ENCODE measurements at regions not wholly inside any gene's neighbourhood (a gene's known extent, or its start where the extent isn't known, plus 50 kb on each side); places are given as distances from the start of the nearest gene placed in this dataset.
"Not testable (repeated sequence)": the region's sequence is repeated elsewhere in the genome, so short reads cannot be mapped to it uniquely, and the experiment has no call there.

DNA sequence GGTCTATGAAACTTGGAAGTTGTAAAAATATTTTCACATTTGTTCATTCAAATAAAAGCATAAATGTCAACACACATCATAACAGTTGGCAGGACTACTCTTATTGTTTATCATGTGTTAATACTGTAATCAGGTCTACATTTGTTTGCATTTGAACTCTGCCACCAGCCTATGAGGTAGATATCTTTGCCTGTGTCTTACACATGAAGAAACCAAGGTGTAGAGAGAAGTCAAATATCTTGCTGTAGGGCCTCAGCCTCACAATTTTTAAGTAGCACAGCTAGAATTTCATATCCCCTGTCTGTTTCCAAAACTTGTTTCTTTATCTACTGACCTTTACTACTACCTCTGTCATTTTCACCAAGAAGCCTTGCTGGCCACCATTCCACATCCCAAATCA, 161.9 kb downstream of the ZIC4 start:
- no peak overlapping the region for H3K27ac ChIP-seq
- DNase-seq (no peak), ATAC-seq (no peak)
- H3K36me3 ChIP-seq (ENCODE audit: insufficient read depth in 1 of 2, low read depth in 1 of 2), result no peaks in the 10 kb centered on the region
- intact Hi-C loops (cut with DNase I), result no loop called here
- H3K9me3 ChIP-seq, result no peaks in the 10 kb centered on the region
- no peaks in the 10 kb centered on the region for H3K27me3 ChIP-seq (ENCODE audit: insufficient read depth in 3 of 3, low read length in 2 of 3)
- no peak overlapping the region for H3K4me3 ChIP-seq
- TF ChIP-seq CTCF (IDR thresholded peaks at IDR 0.05), result no peak
- H3K4me1 ChIP-seq, result no peaks in the 10 kb centered on the region

- intact Hi-C loops (cut with DNase I), result no loop called here
- TF ChIP-seq CTCF (IDR thresholded peaks at IDR 0.05), result no peak
- Histone ChIP-seq H3K27ac (no peak overlapping the region), H3K9me3 (no peaks in the 10 kb centered on the region), H3K4me3 (no peak overlapping the region), H3K36me3 (ENCODE audit: insufficient read depth in 1 of 2, low read depth in 1 of 2) (no peaks in the 10 kb centered on the region), H3K4me1 (no peaks in the 10 kb centered on the region), H3K27me3 (ENCODE audit: insufficient read depth in 3 of 3, low read length in 2 of 3) (no peaks in the 10 kb centered on the region)
- ATAC-seq, result no peak
- 94 to 98% (median 98%) methylated on average over 1 of the region's 1 CpG for WGBS, 3 donors
- DNase-seq, result no peak
Measured at GRCh38 chr3:147240581-147240980, 165.8 kb downstream of the ZIC4 start.

GRCh38 chr3:147237991-147238390, 168.4 kb downstream of the ZIC4 start:
- Histone ChIP-seq H3K27ac (no peak overlapping the region), H3K4me3 (no peak overlapping the region), H3K9me3 (no peaks in the 10 kb centered on the region), H3K27me3 (ENCODE audit: insufficient read depth in 3 of 3, low read length in 2 of 3) (no peaks in the 10 kb centered on the region), H3K4me1 (no peaks in the 10 kb centered on the region), H3K36me3 (ENCODE audit: insufficient read depth in 1 of 2, low read depth in 1 of 2) (no peaks in the 10 kb centered on the region)
- no peak for ATAC-seq
- no peak for TF ChIP-seq CTCF (IDR thresholded peaks at IDR 0.05)
- intact Hi-C loops (cut with DNase I), result no loop called here
- DNase-seq, result no peak
- 64 to 75% (median 68%) methylated on average over 4 of the region's 4 CpGs for WGBS, 3 donors

GRCh38 chr3:147231980-147232379, 174.4 kb downstream of the ZIC4 start:
- H3K36me3 ChIP-seq (ENCODE audit: insufficient read depth in 1 of 2, low read depth in 1 of 2); intact Hi-C loops (cut with DNase I); DNase-seq; H3K9me3 ChIP-seq; H3K27me3 ChIP-seq (ENCODE audit: insufficient read depth in 3 of 3, low read length in 2 of 3); ATAC-seq; H3K4me1 ChIP-seq; H3K4me3 ChIP-seq; H3K27ac ChIP-seq: not testable (repeated sequence)
- WGBS, 3 donors, result 53 to 73% (median 58%) methylated on average over 3 of the region's 3 CpGs

DNA sequence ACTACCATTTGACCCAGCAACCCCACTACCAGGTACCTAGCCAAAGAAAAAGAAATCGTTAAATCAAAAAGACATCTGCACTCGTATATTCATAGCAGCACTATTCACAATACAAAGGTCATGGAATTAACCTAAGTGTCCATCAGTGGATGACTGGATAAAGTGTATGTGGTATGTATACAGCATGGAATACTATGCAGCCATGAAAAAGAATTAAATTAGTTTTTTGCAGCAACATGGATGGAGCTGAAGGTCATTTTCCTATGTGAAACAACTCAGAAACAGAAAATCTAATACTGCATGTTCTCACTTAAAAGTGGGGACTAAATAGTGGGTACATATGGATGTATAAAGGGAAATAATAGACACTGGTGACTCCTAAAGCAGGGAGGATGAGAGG, 175.2 kb downstream of the ZIC4 start:
- Histone ChIP-seq H3K4me3 (no peak overlapping the region), H3K36me3 (ENCODE audit: insufficient read depth in 1 of 2, low read depth in 1 of 2) (no peaks in the 10 kb centered on the region), H3K4me1 (no peaks in the 10 kb centered on the region), H3K9me3 (no peaks in the 10 kb centered on the region), H3K27ac (no peak overlapping the region), H3K27me3 (ENCODE audit: insufficient read depth in 3 of 3, low read length in 2 of 3) (no peaks in the 10 kb centered on the region)
- WGBS, 3 donors, result 95 to 97% (median 97%) methylated on average over 2 of the region's 2 CpGs
- DNase-seq, result no peak
- ATAC-seq, result no peak
- intact Hi-C loops (cut with DNase I), result no loop called here
- no peak for TF ChIP-seq CTCF (IDR thresholded peaks at IDR 0.05)

Measured in psoas muscle (tissue), 7 donors.